Activated CD8-positive, alpha-beta T cell treated with anti-CD3 and anti-CD28 coated beads for 36 hours (primary cell): ENCODE measurements at regions not wholly inside any gene's neighbourhood (a gene's known extent, or its start where the extent isn't known, plus 50 kb on each side); places are given as distances from the start of the nearest gene placed in this dataset.

Experiments
- ATAC-seq: fragments of 200-7000 bp; cut with Tn5 transposase; one replicate; pipeline ENCODE4 v1.10.0; 2021; ENCODE audit warnings: mild to moderate bottlenecking, moderate library complexity
- CTCF ChIA-PET: fragments of 350-600 bp; sonication (Branson Sonifier 250); formaldehyde crosslinking; loops from one replicate; lab custom pipeline; 2021; ENCODE audit warnings: antibody characterized with exemption; lab: Charles Lee
- POLR2A ChIA-PET: fragments of 350-600 bp; sonication (Branson Sonifier 250); formaldehyde crosslinking; loops from one replicate; lab custom pipeline; 2021; ENCODE audit warnings: antibody characterized with exemption; lab: Charles Lee
- DNase-seq: peaks from one replicate; pipeline ENCODE4 v3.0.0-alpha.2; 2020
- H3K27ac Mint-ChIP-seq: one replicate; pipeline ENCODE4 v1.8.0; 2021; ENCODE audit warnings: mild to moderate bottlenecking, mixed read lengths
- H3K27me3 Mint-ChIP-seq: one replicate; pipeline ENCODE4 v1.8.0; 2021; ENCODE audit warnings: mixed read lengths
- H3K36me3 Mint-ChIP-seq: one replicate; pipeline ENCODE4 v1.8.0; 2021; ENCODE audit warnings: low read depth, mixed read lengths
- H3K4me1 Mint-ChIP-seq: one replicate; pipeline ENCODE4 v1.8.0; 2021; ENCODE audit warnings: low read depth, mixed read lengths
- H3K4me3 Mint-ChIP-seq: one replicate; pipeline ENCODE4 v1.8.0; 2021; ENCODE audit warnings: mild to moderate bottlenecking, moderate library complexity, mixed read lengths
- H3K9me3 Mint-ChIP-seq: one replicate; pipeline ENCODE4 v1.8.0; 2021; ENCODE audit warnings: mixed read lengths
- intact Hi-C: fragments of 100-400 bp; cut with micrococcal nuclease; formaldehyde crosslinking; loops from one replicate; pipeline ENCODE4 v1.10.0; 2022
- TF ChIP-seq, protein P1 (sequence below): fragments of 200-600 bp; IDR thresholded peaks from one replicate; pipeline ENCODE4 v1.8.0; 2022; ENCODE audit warnings: antibody characterized with exemption, mild to moderate bottlenecking

DNA sequence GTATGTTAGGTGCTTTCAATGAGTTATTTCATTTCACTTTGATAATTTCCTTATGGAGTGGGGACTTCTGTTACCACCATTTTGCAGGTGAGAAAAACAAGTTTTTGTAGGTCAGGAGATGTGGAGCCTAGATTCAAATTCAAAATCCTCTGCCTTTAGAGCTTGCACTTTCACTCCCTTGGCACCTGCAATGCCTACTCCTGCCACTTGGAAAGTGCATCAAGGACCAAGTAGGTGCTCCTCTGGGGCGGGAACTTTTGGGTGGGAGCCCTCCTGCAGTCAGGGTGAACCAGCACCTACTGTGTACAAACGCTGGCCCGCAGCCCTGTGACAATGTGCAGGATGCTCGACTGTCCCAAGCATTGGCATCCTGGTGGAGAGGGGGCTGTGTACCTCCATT lies 199.0 kb downstream of the EMX2 start:
- Mint-ChIP-seq H3K4me3 (no peak overlapping the region), H3K27ac (no peak overlapping the region), H3K36me3 (no peaks in the 10 kb centered on the region), H3K4me1 (no peaks in the 10 kb centered on the region), H3K27me3 (peaks cover 17% of the 10 kb centered on the region), H3K9me3 (no peaks in the 10 kb centered on the region)
- ChIA-PET POLR2A (no interaction called here), CTCF (interaction anchor here (1.1 to 1.5 kb wide), 2 partner anchors 10 to 11 kb away, joined by 3 to 4 read pairs; no protein-coding TSS in a partner anchor)
- DNase-seq (no peak), ATAC-seq (no peak)
- TF ChIP-seq, protein P1, sequence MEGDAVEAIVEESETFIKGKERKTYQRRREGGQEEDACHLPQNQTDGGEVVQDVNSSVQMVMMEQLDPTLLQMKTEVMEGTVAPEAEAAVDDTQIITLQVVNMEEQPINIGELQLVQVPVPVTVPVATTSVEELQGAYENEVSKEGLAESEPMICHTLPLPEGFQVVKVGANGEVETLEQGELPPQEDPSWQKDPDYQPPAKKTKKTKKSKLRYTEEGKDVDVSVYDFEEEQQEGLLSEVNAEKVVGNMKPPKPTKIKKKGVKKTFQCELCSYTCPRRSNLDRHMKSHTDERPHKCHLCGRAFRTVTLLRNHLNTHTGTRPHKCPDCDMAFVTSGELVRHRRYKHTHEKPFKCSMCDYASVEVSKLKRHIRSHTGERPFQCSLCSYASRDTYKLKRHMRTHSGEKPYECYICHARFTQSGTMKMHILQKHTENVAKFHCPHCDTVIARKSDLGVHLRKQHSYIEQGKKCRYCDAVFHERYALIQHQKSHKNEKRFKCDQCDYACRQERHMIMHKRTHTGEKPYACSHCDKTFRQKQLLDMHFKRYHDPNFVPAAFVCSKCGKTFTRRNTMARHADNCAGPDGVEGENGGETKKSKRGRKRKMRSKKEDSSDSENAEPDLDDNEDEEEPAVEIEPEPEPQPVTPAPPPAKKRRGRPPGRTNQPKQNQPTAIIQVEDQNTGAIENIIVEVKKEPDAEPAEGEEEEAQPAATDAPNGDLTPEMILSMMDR: no peak
- intact Hi-C loops: no loop called here

DNA sequence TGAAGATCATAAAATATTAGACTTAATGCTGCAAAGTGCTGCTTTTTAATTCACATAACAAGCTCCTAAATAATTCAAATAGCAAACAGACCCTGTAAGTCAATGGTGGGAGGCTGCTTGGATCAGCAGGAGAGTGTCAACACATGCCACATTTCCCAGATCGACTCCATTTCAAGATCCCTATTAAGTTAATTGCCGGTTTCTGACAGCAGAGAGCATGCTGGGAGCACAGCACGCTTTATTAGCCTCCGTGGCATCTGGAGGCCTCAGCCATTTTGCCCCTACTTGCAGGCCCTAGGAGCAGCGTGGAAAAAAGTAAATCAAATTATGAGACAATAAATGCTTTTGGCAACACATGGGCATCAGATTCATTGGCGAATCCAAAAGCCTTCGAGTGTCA lies 201.0 kb downstream of the EMX2 start:
- ChIA-PET CTCF (interaction anchor here (0.7 kb wide), 1 partner anchor 19 kb away, joined by 3 read pairs; no protein-coding TSS in a partner anchor), POLR2A (no interaction called here)
- ATAC-seq (no peak), DNase-seq (no peak)
- Mint-ChIP-seq H3K27ac (no peak overlapping the region), H3K4me1 (no peaks in the 10 kb centered on the region), H3K27me3 (peaks cover 13% of the 10 kb centered on the region), H3K4me3 (no peak overlapping the region), H3K9me3 (no peaks in the 10 kb centered on the region), H3K36me3 (no peaks in the 10 kb centered on the region)
- intact Hi-C loops: no loop called here
- TF ChIP-seq, protein P1: no peak

GRCh38 chr10:117745301-117745700 lies 202.8 kb downstream of the EMX2 start:
- Mint-ChIP-seq H3K4me3 (no peak overlapping the region), H3K36me3 (no peaks in the 10 kb centered on the region), H3K27me3 (peaks cover 13% of the 10 kb centered on the region), H3K27ac (no peak overlapping the region), H3K9me3 (no peaks in the 10 kb centered on the region), H3K4me1 (no peaks in the 10 kb centered on the region)
- ATAC-seq (no peak), DNase-seq (no peak)
- TF ChIP-seq, protein P1: no peak
- intact Hi-C loops: no loop called here
- ChIA-PET POLR2A (no interaction called here), CTCF (no interaction called here)

DNA sequence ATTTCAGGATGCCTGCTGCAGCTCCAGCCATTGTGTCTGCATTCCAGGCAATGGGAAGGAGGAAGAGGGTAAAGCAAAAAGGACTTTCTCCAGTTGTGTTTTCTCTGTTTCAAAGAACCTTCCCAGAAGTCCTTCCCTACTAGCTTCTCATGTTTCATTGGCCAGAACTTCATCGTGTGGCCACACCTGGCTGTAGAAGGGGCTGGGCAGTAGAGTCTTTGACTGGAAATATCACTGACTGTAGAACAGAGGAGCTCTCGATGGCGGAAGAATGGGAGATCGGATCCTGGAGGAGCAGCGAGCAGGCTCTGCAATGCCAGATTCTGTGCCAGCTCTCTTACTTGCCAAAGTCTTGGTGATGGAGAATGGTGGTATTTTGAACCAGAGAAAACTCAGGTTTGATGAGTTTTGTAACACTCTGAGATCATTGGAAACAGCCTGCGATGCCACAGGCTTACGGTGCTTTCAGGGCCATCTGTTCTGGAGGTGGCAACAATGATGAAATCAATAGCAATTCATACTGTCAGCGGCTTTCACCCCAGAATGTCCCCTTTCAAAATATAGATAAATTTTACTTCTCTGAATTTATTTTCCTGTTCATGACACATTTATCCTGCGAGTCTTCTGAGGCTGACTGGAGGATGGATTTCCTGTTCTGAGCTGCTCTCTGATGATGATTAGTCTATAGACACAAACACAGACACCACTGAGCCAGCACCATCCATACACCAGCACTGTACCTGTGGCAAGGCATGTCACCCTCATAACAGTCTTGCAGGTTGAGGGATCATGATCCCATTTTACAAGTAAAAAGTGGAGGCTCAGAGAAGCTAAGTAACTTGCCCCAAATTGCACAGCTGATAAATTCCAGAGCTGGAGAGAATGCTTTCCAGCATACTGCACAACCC lies 204.2 kb downstream of the EMX2 start:
- TF ChIP-seq, protein P1: no peak
- no peaks in the 10 kb centered on the region for H3K4me1 Mint-ChIP-seq
- intact Hi-C loops: no loop called here
- H3K4me3 Mint-ChIP-seq: no peak overlapping the region
- no peaks in the 10 kb centered on the region for H3K9me3 Mint-ChIP-seq
- POLR2A ChIA-PET: no interaction called here
- CTCF ChIA-PET: no interaction called here
- H3K36me3 Mint-ChIP-seq: no peaks in the 10 kb centered on the region
- H3K27ac Mint-ChIP-seq: no peak overlapping the region
- peaks cover 6% of the 10 kb centered on the region for H3K27me3 Mint-ChIP-seq
- no peak for ATAC-seq
- DNase-seq: no peak

- no peak for DNase-seq
- Mint-ChIP-seq H3K36me3 (no peaks in the 10 kb centered on the region), H3K27me3 (peaks cover 4% of the 10 kb centered on the region), H3K9me3 (no peaks in the 10 kb centered on the region), H3K27ac (no peak overlapping the region), H3K4me1 (no peaks in the 10 kb centered on the region), H3K4me3 (no peak overlapping the region)
- ChIA-PET CTCF (no interaction called here), POLR2A (no interaction called here)
- TF ChIP-seq, protein P1: no peak
- intact Hi-C loops: no loop called here
- ATAC-seq: no peak
These were observed 205.1 kb downstream of the EMX2 start for GRCh38 chr10:117747636-117748035.
